SK-N-SH treated with all-trans-retinoic acid at 6 μM for 48 hours (cell line): ENCODE measurements at regions not wholly inside any gene's neighbourhood (a gene's known extent, or its start where the extent isn't known, plus 50 kb on each side); places are given as distances from the start of the nearest gene placed in this dataset.

Source experiments
- ATAC-seq: fragments of 200-7000 bp; cut with Tn5 transposase; 3 replicates; pipeline ENCODE4 v1.9.1; 2020; ENCODE audit warnings: mild to moderate bottlenecking, moderate library complexity
- ARNTL ChIP-seq: fragments of 450-650 bp; formaldehyde crosslinking; IDR thresholded peaks from 2 replicates; pipeline ENCODE4 v1.5.0; 2020; ENCODE audit warnings: low read depth, mild to moderate bottlenecking, moderate library complexity, borderline replicate concordance
- BACH2 ChIP-seq: fragments of 250-450 bp; sonication (Bioruptor Pico); IDR thresholded peaks from 2 replicates; pipeline ENCODE4 v1.9.0; 2021; ENCODE audit warnings: mild to moderate bottlenecking, borderline replicate concordance
- CSDC2 ChIP-seq: fragments of 250-450 bp; sonication (Bioruptor Pico); IDR thresholded peaks from 2 replicates; pipeline ENCODE4 v1.5.0; 2020; ENCODE audit warnings: mild to moderate bottlenecking, moderate library complexity
- ESRRG ChIP-seq: fragments of 250-450 bp; sonication (Bioruptor Pico); IDR thresholded peaks from 2 replicates; pipeline ENCODE4 v1.6.1; 2021; ENCODE audit warnings: mild to moderate bottlenecking
- GLIS3 ChIP-seq: fragments of 250-450 bp; sonication (Bioruptor Pico); IDR thresholded peaks from 2 replicates; pipeline ENCODE4 v1.5.0; 2020; ENCODE audit warnings: mild to moderate bottlenecking, moderate library complexity
- ISL1 ChIP-seq: fragments of 250-450 bp; sonication (Bioruptor Pico); IDR thresholded peaks from 2 replicates; pipeline ENCODE4 v2.1.2; 2022; ENCODE audit warnings: mild to moderate bottlenecking, moderate library complexity
- POU6F1 ChIP-seq: fragments of 250-450 bp; sonication (Bioruptor Pico); IDR thresholded peaks from 2 replicates; pipeline ENCODE4 v1.8.0; 2021; ENCODE audit warnings: low read depth, mild to moderate bottlenecking, moderate library complexity, borderline replicate concordance
- PPARA ChIP-seq: fragments of 250-450 bp; sonication (Bioruptor Pico); IDR thresholded peaks from 2 replicates; pipeline ENCODE4 v1.5.0; 2020; ENCODE audit warnings: mild to moderate bottlenecking, borderline replicate concordance
- SNAI2 ChIP-seq: fragments of 250-450 bp; sonication (Bioruptor Pico); IDR thresholded peaks from 2 replicates; pipeline ENCODE4 v1.5.0; 2020; ENCODE audit warnings: mild to moderate bottlenecking, moderate library complexity
- TCF4 ChIP-seq: fragments of 250-450 bp; sonication (Bioruptor Pico); IDR thresholded peaks from 2 replicates; pipeline ENCODE4 v1.8.0; 2021; ENCODE audit warnings: mild to moderate bottlenecking, moderate library complexity, borderline replicate concordance
- TOX ChIP-seq: fragments of 250-450 bp; sonication (Bioruptor Pico); IDR thresholded peaks from 2 replicates; pipeline ENCODE4 v1.8.0; 2021; ENCODE audit warnings: mild to moderate bottlenecking, moderate library complexity, borderline replicate concordance
- ZC3H10 ChIP-seq: fragments of 250-450 bp; sonication (Bioruptor Pico); IDR thresholded peaks from 2 replicates; pipeline ENCODE4 v1.5.1; 2021; ENCODE audit warnings: mild to moderate bottlenecking, moderate library complexity
- ZFP3 ChIP-seq: fragments of 250-450 bp; sonication (Bioruptor Pico); IDR thresholded peaks from 2 replicates; pipeline ENCODE4 v1.5.0; 2020; ENCODE audit warnings: mild to moderate bottlenecking, moderate library complexity
- ZNF70 ChIP-seq: fragments of 450-650 bp; formaldehyde crosslinking; IDR thresholded peaks from 2 replicates; pipeline ENCODE4 v1.5.0; 2020; ENCODE audit warnings: mild to moderate bottlenecking, moderate library complexity
- ZNF8 ChIP-seq: fragments of 450-650 bp; formaldehyde crosslinking; IDR thresholded peaks from 2 replicates; pipeline ENCODE4 v1.5.0; 2020; ENCODE audit warnings: mild to moderate bottlenecking, moderate library complexity
- TF ChIP-seq, protein P1 (sequence below): fragments of 250-450 bp; sonication (Bioruptor Pico); IDR thresholded peaks from 2 replicates; pipeline ENCODE4 v1.5.0; 2020; ENCODE audit warnings: mild to moderate bottlenecking, moderate library complexity

DNA sequence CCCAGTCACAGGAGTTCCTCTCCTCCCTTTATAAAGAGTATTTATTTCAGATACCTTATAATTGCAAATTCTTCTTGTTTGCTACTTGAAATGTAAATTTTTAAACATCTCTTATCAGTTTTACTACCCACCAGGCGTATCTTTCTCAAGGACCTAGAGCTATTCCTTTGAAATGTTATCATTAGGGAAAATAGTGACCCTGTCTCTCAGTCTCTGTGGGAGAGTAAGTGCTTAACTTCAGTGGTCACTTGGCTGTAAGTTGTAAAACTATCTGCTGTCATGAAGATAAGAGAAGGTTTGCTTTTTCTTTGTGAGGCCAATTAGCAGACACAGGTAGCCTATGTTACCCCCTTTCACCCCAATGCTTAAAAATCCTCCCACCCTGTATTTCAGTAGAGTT, 241.6 kb downstream of the TACR3 start:
- TF ChIP-seq ESRRG (CRISPR knock-in tag) (no peak), PPARA (CRISPR knock-in tag) (no peak), POU6F1 (CRISPR knock-in tag) (no peak)
- TF ChIP-seq, protein P1, sequence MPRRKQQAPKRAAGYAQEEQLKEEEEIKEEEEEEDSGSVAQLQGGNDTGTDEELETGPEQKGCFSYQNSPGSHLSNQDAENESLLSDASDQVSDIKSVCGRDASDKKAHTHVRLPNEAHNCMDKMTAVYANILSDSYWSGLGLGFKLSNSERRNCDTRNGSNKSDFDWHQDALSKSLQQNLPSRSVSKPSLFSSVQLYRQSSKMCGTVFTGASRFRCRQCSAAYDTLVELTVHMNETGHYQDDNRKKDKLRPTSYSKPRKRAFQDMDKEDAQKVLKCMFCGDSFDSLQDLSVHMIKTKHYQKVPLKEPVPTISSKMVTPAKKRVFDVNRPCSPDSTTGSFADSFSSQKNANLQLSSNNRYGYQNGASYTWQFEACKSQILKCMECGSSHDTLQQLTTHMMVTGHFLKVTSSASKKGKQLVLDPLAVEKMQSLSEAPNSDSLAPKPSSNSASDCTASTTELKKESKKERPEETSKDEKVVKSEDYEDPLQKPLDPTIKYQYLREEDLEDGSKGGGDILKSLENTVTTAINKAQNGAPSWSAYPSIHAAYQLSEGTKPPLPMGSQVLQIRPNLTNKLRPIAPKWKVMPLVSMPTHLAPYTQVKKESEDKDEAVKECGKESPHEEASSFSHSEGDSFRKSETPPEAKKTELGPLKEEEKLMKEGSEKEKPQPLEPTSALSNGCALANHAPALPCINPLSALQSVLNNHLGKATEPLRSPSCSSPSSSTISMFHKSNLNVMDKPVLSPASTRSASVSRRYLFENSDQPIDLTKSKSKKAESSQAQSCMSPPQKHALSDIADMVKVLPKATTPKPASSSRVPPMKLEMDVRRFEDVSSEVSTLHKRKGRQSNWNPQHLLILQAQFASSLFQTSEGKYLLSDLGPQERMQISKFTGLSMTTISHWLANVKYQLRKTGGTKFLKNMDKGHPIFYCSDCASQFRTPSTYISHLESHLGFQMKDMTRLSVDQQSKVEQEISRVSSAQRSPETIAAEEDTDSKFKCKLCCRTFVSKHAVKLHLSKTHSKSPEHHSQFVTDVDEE (CRISPR knock-in tag), result no peak
- ATAC-seq, result no peak

- no peak for TF ChIP-seq ESRRG (CRISPR knock-in tag)
- TF ChIP-seq TCF4, result no peak
- no peak for TF ChIP-seq BACH2
- no peak for TF ChIP-seq ISL1 (CRISPR knock-in tag)
- TF ChIP-seq PPARA (CRISPR knock-in tag), result no peak
- no peak for TF ChIP-seq ARNTL (CRISPR knock-in tag)
- TF ChIP-seq TOX, result no peak
- TF ChIP-seq POU6F1 (CRISPR knock-in tag), result no peak
- TF ChIP-seq, protein P1 (CRISPR knock-in tag), result no peak
- no peak for TF ChIP-seq GLIS3 (CRISPR knock-in tag)
- no peak for TF ChIP-seq SNAI2 (CRISPR knock-in tag)
- TF ChIP-seq ZC3H10 (CRISPR knock-in tag), result no peak
- TF ChIP-seq ZNF8 (CRISPR knock-in tag), result no peak
- no peak for ATAC-seq
These were observed 259.4 kb upstream of the CENPE start for GRCh38 chr4:103457566-103457965.

GRCh38 chr4:103451341-103451740, 253.2 kb upstream of the CENPE start:
- ATAC-seq, result no peak
- TF ChIP-seq ZNF70 (CRISPR knock-in tag) (no peak), CSDC2 (no peak), ZFP3 (no peak), ARNTL (CRISPR knock-in tag) (no peak), GLIS3 (CRISPR knock-in tag) (no peak), SNAI2 (CRISPR knock-in tag) (no peak), ZC3H10 (CRISPR knock-in tag) (no peak), PPARA (CRISPR knock-in tag) (no peak)
- TF ChIP-seq, protein P1 (CRISPR knock-in tag), result no peak
